HG03575 (cell line): ENCODE measurements at regions not wholly inside any gene's neighbourhood (a gene's known extent, or its start where the extent isn't known, plus 50 kb on each side); places are given as distances from the start of the nearest gene placed in this dataset.
"Not testable (repeated sequence)": the region's sequence is repeated elsewhere in the genome, so short reads cannot be mapped to it uniquely, and the experiment has no call there.

Source experiments
- ATAC-seq: cut with Tn5 transposase; IDR thresholded peaks from one replicate; pipeline ENCODE4 v1.9.1; 2021; ENCODE audit not compliant: unreplicated experiment, insufficient number of reproducible peaks, low FRiP score; ENCODE audit errors: extremely low read depth

GRCh38 chr2:48202863-48203642 is 111.4 kb upstream of the FOXN2 start:
- ATAC-seq = no peak

DNA sequence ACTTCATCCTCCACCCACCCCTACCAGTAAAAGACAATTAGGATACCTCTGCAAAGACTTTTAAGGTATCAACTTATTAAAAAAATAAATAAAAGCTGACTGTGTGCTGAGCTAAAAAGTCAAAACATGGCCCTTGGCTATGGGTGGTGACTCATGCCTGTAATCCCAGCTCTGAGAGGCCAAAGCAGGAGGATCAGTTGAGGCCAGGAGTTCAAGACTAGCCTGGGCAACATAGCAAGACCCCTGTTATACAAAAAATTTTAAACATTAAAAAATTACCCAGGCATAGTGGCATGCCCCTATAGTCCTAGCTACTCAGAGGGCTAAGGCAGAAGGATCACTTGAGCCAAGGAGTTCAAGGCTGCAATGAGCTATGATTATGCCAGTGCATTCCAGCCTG is 110.8 kb upstream of the FOXN2 start:
- ATAC-seq = no peak

DNA sequence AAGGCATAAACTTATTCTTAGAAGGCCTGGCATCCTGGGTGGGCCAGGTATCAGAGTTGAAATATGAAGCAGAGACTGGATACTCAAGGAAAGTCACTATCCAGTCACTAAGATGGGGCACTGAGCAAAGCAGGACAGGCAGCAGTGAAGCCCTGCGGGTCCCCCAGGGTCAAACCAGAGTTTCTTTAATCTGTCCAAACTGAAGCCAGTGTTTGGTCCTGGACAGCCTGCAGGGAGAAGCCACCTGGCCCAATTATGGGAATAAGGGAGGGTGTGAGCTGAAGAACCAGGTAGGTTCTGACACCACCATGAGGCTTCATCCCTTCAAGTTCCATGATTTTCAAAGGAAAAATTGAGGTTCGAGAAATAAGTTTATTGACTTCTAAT is 109.7 kb upstream of the FOXN2 start:
- no peak for ATAC-seq

GRCh38 chr2:48205137-48205798 is 109.2 kb upstream of the FOXN2 start:
- peak; percentile 79 for ATAC-seq

DNA sequence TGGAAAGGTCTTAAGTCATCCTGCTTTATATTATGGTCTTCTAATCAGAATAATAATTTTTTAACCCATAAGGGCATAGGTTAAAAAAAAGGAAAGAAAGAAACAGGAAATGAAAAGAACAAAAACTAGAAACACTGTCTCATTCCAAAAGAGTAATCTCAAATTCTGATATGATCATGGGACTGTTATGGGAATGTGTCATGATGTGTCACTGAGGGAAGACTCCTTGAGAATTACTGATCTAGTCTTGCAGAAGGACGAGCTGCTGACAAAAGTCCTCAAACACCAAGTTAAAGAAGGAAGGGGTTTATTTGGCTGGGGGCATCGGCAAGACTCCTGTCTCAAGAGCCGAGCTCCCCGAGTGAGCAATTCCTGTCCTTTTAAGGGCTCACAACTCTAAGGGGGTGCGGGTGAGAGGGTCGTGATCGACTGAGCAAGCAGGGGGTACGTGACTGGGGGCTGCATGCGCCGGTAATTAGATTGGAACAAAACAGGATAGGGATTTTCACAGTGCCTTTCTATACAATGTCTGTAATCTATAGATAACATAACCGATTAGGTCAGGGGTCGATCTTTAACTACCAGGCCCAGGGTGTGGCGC is 108.3 kb upstream of the FOXN2 start:
- ATAC-seq = not testable (repeated sequence)

- no peak for ATAC-seq
These were observed 107.3 kb upstream of the FOXN2 start for GRCh38 chr2:48207201-48207641.

- ATAC-seq = no peak
These were observed 106.6 kb upstream of the FOXN2 start for GRCh38 chr2:48207851-48208250.

GRCh38 chr2:48209214-48209885 is 105.1 kb upstream of the FOXN2 start:
- no peak for ATAC-seq

DNA sequence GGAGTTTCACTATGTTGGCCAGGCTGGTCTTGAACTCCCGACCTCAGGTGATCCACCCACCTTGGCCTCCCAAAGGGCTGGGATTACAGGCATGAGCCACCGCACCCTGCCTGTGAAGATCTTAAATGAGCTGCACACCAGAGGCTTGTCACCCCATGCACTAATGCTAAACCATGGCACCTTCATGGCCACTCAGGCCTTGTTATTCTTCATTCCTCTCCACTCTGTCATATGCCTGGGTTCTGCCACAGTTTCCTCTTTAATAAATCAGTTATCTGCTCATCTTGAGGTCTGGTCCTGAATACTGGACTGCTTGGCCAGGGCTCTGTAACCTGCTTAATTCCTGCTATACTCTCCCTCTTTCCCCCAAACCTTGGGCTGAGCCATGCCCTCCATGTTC is 104.3 kb upstream of the FOXN2 start:
- no peak for ATAC-seq

DNA sequence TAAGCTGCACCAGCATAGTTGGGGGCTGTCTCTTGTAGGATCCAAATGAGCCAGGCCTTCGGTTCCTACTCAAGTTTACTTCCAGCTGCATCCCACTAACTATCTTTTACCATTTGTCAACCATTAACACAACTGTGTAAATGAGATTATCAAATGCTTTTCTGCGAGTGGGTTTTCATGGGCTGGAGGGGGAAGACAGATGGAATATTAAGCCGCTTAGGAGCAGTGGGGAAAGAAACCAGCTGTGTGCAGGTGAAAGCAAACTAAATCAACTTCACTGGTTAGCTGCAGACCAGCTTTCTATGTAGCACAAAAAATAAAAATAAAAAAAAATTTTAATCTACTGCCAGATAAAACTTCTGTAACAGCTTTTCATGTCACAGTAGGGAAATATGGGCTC is 100.8 kb upstream of the FOXN2 start:
- no peak for ATAC-seq

GRCh38 chr2:48218169-48218568 is 96.3 kb upstream of the FOXN2 start:
- ATAC-seq = no peak

DNA sequence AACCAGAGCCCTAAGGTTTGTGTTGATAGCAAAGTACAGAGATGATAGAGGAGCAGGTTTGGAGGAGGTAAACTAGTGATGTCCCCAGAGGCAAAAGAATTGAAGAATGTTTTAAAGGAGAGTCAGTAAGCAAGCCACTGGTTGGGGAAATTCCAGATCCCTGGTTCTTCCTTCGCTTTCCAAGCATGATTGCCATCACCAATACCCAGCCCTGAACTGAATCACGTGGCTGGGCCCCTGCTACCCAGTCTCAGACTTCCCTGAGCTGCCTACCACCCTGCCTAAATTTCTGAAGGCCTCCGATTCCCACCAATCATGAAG is 95.3 kb upstream of the FOXN2 start:
- ATAC-seq = no peak

- ATAC-seq = no peak
These were observed 94.7 kb upstream of the FOXN2 start for GRCh38 chr2:48219555-48220436.

DNA sequence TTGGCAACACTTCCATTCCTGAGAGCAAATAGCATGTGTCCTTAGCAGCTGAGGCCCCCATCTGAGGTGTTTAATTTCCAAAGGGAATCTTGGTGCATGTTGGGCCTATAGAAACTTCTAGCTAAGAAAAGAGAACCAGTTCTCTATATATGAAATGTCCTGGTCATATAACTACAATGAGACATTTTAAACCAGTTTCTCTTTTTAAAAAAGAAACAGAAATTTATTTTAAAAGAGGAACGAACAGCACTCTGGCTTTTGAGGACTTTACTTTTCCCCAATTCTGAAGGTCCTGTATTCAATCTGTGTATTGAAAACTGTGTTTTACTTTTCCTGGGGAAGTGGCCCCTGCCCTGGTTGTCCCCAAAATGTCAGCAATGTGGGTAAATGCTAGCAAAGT is 94.0 kb upstream of the FOXN2 start:
- ATAC-seq = no peak

- no peak for ATAC-seq
These were observed 92.5 kb upstream of the FOXN2 start for GRCh38 chr2:48221846-48222516.

GRCh38 chr2:48227617-48228344 is 86.7 kb upstream of the FOXN2 start:
- peak; percentile 85 for ATAC-seq

GRCh38 chr2:48228345-48228684 is 86.2 kb upstream of the FOXN2 start:
- no peak for ATAC-seq

DNA sequence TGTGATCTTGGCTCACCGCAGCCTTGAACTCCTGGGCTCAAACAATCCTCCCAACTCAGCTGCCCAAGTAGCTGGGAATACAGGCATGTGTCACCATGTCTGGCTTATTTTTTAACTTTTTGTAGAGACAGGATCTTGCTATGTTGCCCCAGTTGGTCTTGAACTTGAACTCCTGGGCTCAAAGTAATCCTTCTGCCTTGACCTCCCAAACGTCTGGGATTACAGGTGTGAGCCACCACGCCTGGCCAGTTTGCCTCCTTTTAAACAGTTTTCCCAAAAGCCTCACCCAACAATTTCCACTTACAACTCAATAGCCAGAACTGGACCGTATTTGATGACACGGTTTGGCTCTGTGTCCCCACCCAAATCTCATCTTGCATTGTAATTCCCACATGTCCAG is 85.4 kb upstream of the FOXN2 start:
- no peak for ATAC-seq
